Erythroblast (primary cell): ENCODE measurements at regions not wholly inside any gene's neighbourhood (a gene's known extent, or its start where the extent isn't known, plus 50 kb on each side); places are given as distances from the start of the nearest gene placed in this dataset.

Source experiments
- GATA1 ChIP-seq: IDR thresholded peaks from 2 replicates; pipeline ENCODE4 v1.6.1; 2011; ENCODE audit warnings: low read depth, mild to moderate bottlenecking, control low read depth, low read length, moderate library complexity
- POLR2A ChIP-seq: IDR thresholded peaks from 2 replicates; pipeline ENCODE4 v1.6.1; 2011; ENCODE audit warnings: mild to moderate bottlenecking, low read length

GRCh38 chr1:69328186-69328585, 239.5 kb upstream of the LRRC7 start:
- TF ChIP-seq POLR2A (no peak), GATA1 (no peak)
